Glomerular endothelial cell (primary cell): ENCODE measurements at regions not wholly inside any gene's neighbourhood (a gene's known extent, or its start where the extent isn't known, plus 50 kb on each side); places are given as distances from the start of the nearest gene placed in this dataset.

ENCODE experiments used
- DNase-seq: peaks from one replicate; pipeline ENCODE4 v3.0.0-alpha.2; 2011; ENCODE audit warnings: low read depth, low spot score; ENCODE audit errors: extremely low read depth

DNA sequence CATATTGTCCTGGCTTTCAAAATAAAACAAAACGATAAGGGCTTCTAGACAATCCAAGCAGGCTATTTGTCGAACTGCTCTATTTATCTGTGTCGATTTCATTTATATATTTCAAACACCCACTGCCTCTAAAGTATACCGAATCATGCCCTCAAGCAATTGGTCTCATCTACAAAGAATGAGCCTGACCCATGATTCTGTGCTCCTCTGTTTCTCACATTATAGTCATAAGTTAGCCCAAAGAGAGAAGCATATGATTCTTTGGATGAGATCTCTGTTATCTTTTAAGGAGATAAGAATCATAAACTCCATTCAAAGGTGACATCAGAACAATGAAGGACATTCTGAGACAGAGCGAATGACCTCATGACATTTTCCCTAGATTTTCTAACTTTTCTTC lies 191.1 kb downstream of the MAP2K6 start:
- no peak for DNase-seq

DNA sequence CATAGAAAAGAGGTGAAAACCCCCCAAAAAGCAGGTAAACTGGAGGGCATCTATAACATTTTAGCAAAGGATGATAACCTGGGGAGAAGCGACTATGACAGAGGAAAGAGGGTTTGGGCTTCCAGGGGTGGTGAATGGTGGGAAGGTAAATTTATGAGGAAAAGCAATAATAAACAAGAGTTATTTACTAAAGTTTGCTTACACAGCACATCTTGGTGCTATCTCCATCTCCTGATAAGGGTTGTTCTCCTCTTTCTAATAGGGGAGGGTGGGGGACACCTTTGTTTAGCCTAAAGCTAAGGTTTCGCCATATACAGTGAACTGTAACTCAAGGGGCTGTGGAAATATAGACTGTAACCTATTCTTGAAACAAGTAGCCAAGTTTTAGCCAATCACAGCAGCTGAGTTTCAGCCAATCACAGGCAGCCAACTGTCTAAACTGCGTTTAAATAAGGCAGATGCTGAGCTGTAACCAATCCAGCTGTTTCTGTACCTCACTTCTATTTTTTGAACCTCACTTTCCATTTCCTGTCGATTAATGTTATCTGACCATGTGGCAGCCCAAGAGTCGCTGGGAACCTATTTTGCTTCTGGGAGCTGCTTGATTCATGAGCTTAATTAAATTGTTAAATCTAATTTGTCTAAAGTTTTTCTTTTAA lies 191.8 kb downstream of the MAP2K6 start:
- DNase-seq = no peak

DNA sequence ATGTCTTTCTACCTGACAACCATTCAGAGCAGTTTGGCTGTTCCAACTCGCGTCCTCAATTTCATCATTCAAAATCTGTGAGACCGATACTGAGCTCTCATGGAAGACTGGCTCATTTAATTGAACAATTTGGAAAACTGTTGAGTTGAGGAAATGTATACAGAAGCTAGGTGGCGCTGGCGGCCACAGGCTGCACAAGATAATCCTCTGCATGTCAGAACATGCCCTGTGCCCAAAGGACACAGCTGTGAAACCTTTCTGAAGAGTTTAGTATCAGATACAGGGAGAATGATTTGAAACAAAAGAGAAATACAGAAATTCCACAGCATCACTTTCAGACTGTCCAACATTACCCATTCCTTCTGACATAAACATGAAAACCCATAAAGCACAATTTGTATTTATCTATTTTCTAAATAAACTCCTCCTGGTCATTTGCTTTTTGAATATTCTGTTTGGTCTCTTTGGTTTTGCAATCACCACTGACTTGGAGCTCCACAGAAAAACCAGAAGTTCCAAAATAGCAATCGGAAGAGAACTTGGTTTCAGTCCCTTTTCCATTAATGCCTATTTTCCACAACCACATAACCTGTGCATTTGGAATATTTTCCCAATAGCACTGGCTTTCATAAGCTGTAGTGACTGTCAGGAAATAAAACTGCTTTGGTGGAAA lies 192.8 kb downstream of the MAP2K6 start:
- peak; percentile 78 for DNase-seq

DNA sequence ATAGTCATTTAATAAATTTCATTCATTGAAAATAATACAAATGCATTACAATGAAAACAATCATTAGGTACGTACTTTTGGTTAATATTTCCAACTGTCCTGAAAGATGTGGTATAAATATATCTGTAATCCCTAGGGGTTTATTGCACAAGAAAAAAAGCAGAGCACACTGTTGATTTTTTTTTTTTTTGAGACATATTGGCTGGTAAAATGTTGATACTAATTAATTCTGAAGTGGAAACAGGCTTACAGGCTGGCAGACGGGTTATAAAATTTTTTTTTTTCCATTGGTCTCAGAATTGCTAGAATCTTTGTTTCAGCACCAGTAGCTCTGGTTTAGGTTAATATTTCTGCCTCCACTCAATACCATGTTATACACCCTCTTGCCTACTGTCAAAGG lies 193.6 kb downstream of the MAP2K6 start:
- DNase-seq = no peak

DNA sequence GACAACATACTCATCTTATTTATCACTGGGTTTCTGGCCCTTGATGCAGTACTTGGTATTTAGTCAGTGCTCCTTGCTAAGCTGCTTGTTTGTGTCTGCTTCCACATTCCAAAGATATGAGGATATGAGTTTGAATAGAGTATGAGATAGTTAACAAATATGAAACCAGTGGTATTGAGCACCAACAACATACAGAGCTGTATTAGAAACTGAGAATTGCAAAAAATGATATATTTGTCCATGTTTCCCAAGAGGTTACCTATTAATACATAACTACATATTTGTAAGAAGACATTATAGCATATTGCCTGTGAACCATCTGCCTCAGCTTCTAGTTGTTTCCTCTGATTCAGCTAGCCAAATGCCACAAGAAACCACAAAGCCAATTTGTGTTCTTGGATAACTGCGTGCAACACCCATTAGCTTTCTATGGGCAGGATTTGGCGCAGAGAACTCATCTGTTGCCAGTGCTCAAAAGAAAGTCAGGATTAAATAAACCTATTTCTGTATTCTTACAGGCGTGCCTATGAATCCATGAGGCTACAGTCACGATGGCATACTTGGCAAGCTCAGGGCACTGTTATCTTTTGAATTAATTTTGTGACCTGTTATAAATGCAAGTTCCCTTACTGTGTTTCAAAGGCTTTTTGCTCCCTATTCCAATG lies 194.4 kb downstream of the MAP2K6 start:
- DNase-seq = no peak

DNA sequence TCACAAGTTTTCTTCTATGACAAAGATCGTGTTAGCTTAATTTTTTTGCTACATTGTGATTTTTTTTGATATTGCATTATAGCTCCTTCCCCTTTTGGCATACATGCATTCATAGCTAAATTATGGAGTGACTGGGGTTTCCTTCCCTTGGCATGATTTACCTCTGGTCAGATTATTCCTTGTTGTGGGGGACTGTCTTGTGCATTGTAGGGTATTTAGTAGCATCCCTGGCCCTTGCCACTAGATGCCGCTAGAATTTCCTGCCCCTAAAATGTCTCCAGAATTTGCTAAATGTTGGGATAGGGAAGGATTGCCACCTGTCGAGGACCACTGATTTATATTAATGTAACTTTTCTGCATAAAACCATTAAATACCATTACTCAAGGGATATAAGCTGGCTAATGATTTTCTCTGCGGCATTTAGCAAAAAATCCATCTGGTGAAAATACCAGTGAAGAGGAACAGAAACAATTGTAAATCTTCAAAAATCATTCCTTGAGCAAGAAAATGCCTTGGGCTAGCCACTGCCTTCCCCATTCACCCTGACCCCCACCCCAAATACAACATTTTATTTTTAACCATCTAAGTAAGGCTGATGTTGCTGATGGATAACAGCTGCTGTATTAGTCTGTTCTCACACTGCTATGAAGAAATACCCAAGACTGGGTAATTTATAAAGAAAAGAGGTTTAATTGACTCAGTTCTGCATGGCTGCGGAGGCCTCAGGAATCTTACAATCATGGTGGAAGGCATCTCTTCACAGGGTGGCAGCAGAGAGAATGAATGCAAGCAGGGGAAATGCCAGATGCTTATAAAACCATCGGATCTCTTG lies 195.2 kb downstream of the MAP2K6 start:
- DNase-seq = no peak

DNA sequence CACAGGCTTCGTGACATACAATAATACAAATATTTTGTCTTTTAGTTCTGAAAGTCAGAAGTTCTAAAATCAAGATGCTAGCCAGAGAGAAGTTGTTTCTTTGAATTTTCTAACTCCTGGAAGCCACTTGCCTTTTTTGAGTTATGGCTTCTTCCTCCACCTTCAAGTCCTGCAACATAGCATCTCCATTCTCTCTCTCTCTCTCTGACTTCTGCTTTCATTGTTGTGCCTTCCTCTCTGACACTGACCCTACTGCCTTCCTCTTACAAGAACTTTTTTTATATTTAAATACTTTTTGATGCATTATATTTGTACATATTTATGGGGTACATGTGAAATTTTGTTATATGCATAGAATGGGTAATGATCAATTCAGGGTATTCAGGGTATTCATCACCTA lies 205.9 kb downstream of the MAP2K6 start:
- DNase-seq = no peak

DNA sequence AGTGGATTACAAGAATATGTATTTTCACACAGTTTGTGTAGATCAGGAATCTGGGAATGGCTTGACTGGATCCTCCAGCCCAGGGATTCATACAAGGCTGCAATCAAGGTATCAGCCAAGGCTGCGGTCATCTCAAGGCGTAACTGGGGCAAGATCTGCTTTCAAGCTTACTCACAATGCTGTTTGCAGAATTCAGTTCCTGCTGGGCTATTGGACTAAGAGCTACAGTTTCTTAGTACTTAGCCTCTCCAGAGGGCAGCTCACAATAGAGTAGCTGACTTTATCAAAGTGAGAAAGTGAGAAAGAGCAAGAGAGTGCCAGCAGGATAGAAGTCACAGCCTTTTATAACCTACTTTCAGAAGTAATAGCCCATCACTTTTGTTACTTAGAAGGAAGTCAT lies 211.0 kb downstream of the MAP2K6 start:
- no peak for DNase-seq

DNA sequence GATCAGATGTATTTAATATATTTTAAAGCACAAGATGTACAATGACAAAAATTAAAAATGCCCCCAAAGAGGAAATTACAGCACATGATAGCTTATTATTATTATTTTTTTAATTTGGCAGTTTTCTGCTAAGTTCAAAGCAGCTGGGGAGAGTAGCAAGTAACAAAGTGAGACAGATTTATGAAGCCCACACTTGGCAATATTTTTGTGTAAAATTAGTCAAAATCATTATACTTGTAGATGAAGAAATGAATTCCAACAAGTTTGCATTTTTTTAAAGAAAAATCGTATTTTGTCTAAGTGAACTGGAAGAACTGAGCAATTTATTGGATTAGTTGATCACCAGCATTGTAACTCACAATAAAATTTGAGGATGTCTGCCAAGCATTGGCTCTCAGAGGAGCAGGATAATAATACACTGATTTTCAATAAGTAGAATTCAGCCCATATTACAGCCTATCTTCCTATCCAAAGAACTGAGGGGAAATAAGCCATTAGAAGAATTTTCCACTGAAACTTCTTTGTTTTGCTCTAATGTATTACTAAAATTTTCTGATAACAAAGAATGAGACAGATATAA lies 215.6 kb downstream of the MAP2K6 start:
- no peak for DNase-seq

DNA sequence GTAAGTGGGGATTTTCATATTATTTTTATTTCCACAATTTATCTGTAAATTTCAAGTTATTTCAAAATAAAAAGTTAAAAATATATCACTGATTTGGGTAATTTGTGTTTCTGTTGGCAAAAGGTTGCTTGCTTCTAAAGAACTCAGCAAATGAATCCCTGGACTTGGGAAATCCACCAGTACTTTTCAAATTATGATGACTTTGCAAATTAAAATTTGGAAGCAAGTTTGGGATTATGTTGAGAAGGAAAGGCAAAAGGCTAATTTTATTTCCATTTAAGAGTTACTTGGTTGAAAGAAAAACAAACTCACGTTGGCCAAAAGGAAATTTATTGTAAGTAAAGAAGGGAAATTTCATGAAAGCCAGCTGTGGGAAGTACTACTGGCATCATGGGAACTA lies 220.3 kb downstream of the MAP2K6 start:
- no peak for DNase-seq

DNA sequence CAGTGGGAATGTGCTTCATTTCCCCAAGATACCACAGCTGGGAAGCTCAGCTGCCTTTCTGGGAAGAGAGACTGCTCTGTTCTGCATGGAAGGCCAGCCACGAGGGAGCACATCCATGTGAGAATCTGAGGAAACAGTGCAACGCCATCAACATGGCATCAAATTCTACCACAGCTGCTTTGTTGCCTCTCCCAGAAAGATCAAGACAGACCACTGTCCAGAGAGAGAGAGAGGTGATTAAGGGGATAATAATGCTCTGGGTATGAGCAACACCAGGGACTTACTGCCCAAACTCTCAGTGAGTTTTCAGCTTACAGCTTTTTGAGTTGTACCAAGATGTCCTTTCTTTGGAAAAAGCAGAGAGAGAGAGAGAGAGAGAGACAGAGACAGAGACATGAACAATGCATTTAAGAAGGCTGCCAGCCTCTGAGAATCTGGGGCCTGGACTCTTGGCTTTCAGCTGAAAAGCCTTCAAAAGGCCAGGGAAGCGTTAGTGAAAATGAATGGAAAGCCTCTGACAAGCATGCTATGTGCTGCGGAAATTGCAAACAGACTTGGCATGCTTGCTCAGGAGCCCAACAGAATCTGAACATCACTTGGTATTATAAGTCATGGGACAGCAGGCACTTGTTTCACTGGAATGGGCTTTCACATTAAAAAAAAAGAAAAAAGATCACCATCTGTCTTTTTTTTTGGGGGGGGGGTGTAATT lies 223.1 kb downstream of the MAP2K6 start:
- DNase-seq = no peak

DNA sequence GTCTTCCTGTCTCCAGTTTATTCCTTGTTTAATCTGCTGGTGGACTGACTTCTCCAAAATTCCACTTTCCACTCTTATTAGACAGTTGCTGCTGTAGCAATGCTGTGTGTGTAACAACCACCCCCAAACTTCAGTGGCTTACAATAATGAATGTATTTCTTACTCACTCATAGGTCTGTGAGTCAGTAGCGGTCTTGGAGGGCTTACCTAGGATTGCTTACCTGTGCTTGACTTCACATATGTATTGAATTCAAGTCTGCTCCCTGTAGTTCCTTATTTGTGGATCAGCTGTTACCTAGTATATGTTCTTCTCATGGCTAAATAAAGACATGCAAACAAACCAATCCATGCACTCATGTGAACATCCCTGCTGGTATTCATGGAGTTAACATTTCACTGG lies 224.6 kb downstream of the MAP2K6 start:
- DNase-seq = no peak

DNA sequence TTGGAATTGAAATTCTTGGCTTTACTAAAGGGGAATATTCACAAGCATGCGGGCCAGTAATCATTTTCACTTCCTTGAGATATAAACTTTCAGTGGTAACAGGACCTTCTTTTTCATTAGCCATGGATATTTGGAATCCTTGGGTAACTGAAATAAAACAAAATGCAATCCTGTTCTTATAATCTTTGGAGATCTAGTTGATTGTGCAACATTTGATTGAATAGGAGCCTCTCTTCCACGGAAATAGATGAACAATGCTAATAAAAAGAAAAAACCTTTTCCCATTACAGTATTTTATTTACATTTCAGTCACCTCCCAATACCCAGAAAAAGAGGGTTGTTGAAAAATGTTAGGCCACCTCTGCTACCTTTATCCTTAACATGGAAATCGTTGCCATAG lies 225.6 kb downstream of the MAP2K6 start:
- no peak for DNase-seq

DNA sequence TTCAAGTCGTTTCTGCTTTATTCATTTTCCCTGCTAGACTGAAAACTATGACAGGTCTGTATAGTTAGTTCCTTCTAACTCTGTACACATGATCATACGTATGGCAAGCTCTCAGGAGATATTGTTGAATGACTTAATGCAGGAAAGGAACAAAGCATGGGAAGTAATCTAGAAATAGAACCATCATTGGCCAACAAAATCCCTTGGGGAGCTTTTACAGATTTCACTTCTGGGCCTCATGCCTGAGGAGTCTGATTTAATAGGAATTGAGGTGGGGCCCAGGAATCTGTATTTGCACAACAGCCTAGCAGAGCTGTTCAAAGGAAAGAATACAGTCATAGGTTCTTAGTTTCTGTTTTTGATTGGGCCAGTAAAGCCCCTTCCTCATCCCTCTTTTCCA lies 229.2 kb downstream of the MAP2K6 start:
- no peak for DNase-seq

DNA sequence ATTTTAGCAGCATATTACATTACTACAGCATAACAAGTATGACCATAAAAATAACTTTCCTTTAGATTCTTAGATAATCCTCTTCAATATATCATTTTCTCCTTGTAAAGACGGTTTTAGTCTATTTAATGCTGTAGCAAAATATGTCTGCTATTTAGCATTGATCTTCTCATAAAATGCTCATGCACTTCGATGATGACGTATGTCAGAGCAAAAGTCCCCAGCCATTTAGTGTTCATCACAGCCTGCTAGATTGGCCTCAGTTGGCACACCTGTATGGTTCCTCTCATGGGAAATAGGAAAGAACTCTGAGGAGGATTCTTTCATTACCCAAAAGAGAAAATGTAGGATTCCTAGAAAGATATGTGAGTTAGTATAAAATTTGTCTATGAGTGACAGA lies 232.2 kb downstream of the MAP2K6 start:
- DNase-seq = no peak

DNA sequence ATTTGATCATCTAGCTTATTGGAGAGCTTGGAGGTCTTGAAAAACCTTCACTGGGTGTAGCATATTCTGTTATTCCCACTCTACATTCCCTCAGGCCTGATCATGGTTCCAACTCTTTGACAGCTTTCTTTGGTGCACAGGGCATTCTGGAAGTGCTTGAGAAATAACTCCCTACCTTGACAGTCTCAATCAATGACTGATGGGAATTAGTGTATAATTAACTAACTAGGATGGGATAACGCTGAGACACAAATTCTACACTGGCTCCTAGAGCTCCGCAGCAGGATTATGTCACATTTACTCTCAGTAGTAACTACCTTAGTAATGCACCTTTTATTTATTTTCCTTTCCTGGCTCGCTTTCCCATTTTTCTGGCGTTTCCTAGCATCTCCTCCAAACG lies 236.4 kb downstream of the MAP2K6 start:
- no peak for DNase-seq

DNA sequence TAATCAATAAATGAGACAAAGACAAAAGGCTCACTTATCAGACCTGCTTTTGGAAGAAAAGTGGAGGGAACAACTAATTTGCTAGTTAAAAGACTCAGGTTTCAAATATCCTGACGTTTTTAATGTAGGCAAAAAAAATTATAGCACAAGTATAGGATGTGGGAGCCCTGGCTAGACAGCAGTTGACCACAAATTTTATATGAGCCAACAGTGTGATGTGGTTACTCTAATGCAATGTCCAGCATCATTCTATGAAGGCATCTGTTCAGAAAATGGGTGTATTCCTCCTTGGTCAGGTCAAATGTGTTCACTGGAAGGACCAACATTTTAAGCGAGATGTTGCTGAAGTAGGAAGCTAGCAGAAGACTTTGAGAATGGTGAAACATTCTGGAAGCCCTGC lies 237.4 kb downstream of the MAP2K6 start:
- no peak for DNase-seq

DNA sequence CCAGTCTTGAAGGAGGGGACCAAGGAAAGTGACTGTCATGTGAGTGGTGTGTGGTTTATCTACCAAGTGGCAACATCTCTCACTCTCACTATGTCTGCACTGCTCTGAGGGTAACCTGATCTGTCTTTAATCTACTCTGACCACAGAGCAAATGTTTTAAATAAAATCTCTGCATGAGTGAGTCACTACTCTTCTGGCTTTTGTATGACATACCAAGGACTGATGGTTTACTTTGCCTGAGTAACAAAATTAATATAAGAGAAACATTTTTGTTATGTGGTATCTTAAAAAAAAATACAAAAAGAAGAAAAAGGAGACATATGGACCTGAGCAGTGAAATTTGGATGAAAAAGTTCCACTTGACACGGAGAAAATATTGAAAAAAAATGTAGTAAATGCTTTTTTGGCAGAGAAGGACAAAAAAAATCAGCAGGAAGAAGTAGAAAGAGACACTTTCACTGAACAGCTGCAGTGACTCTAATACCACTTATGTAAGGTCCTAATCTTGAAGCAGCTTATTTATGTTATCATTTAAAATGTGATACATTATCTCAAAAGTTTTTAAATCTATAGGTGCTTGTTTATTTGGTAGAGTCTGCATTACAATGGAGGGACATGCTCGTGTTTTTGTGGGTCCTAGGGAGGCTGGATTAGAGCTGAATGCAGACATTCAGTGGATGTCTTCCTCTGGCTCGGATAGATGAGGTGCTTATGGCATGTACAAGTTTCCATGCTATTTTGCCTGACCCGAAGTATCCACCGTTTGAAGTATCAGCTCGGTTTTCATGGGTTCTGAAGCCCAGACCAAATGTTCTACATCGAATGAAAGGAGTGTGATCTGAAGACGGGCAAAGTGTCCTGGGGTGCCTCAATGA lies 240.7 kb downstream of the MAP2K6 start:
- no peak for DNase-seq

DNA sequence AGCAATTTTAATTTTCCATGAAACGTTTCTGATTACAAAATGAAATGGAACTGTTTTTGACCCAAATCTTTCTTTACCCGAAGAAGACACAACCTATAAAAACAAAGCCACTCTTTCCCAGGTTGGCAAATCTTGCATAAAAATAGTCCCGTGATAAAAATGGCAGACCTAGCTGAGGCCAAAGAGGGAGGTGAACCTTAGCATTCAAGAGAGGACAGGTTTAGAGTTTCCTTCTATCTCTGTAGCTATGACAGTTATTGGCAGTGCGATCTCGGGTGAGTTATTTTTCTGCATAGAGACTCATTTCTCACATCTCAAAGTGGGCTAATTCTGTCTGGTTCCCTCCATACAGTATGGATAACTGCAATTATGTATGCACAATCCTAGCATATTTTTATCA lies 241.4 kb downstream of the MAP2K6 start:
- DNase-seq = no peak
